ENCODE measurements at regions not wholly inside any gene's neighbourhood (a gene's known extent, or its start where the extent isn't known, plus 50 kb on each side); places are given as distances from the start of the nearest gene placed in this dataset.

- no peaks in the 10 kb centered on the region for H3K36me3 Mint-ChIP-seq
- no peak for ATAC-seq
- H3K4me3 Mint-ChIP-seq = no peak overlapping the region
- no peaks in the 10 kb centered on the region for H3K9me3 Mint-ChIP-seq
- CTCF ChIA-PET = no interaction called here
- no peak overlapping the region for H3K27ac Mint-ChIP-seq
- POLR2A ChIA-PET = no interaction called here
- peaks cover 24% of the 10 kb centered on the region for H3K4me1 Mint-ChIP-seq
- TF ChIP-seq CREB1 (CRISPR knock-in tag; IDR thresholded peaks at IDR 0.05) (no peak), FOXJ3 (CRISPR knock-in tag; IDR thresholded peaks at IDR 0.05; ENCODE audit: borderline replicate concordance) (no peak), JAZF1 (CRISPR knock-in tag; IDR thresholded peaks at IDR 0.05) (no peak), ESRRA (CRISPR knock-in tag; IDR thresholded peaks at IDR 0.05; ENCODE audit: borderline replicate concordance) (no peak), ZNF396 (CRISPR knock-in tag; IDR thresholded peaks at IDR 0.05; ENCODE audit: borderline replicate concordance) (no peak), ZNF219 (CRISPR knock-in tag; IDR thresholded peaks at IDR 0.05; ENCODE audit: borderline replicate concordance) (no peak), STAT6 (CRISPR knock-in tag; conservative IDR thresholded peaks at IDR 0.05; ENCODE audit: low read depth) (no peak), ZNF281 (CRISPR knock-in tag; IDR thresholded peaks at IDR 0.05) (no peak), ZNF263 (CRISPR knock-in tag; IDR thresholded peaks at IDR 0.05; ENCODE audit: low read depth) (no peak), SP1 (CRISPR knock-in tag; conservative IDR thresholded peaks at IDR 0.05) (no peak), TP53 (CRISPR knock-in tag; IDR thresholded peaks at IDR 0.05) (no peak), TEAD4 (CRISPR knock-in tag; IDR thresholded peaks at IDR 0.05) (no peak), NR2C2 (CRISPR knock-in tag; IDR thresholded peaks at IDR 0.05) (no peak), ELF4 (CRISPR knock-in tag; IDR thresholded peaks at IDR 0.05; ENCODE audit: low read depth) (no peak), MXD4 (CRISPR knock-in tag; IDR thresholded peaks at IDR 0.05; ENCODE audit: borderline replicate concordance) (no peak), MAX (CRISPR knock-in tag; IDR thresholded peaks at IDR 0.05) (no peak), NFE2L1 (CRISPR knock-in tag; IDR thresholded peaks at IDR 0.05) (no peak)
- TF ChIP-seq, protein P1, sequence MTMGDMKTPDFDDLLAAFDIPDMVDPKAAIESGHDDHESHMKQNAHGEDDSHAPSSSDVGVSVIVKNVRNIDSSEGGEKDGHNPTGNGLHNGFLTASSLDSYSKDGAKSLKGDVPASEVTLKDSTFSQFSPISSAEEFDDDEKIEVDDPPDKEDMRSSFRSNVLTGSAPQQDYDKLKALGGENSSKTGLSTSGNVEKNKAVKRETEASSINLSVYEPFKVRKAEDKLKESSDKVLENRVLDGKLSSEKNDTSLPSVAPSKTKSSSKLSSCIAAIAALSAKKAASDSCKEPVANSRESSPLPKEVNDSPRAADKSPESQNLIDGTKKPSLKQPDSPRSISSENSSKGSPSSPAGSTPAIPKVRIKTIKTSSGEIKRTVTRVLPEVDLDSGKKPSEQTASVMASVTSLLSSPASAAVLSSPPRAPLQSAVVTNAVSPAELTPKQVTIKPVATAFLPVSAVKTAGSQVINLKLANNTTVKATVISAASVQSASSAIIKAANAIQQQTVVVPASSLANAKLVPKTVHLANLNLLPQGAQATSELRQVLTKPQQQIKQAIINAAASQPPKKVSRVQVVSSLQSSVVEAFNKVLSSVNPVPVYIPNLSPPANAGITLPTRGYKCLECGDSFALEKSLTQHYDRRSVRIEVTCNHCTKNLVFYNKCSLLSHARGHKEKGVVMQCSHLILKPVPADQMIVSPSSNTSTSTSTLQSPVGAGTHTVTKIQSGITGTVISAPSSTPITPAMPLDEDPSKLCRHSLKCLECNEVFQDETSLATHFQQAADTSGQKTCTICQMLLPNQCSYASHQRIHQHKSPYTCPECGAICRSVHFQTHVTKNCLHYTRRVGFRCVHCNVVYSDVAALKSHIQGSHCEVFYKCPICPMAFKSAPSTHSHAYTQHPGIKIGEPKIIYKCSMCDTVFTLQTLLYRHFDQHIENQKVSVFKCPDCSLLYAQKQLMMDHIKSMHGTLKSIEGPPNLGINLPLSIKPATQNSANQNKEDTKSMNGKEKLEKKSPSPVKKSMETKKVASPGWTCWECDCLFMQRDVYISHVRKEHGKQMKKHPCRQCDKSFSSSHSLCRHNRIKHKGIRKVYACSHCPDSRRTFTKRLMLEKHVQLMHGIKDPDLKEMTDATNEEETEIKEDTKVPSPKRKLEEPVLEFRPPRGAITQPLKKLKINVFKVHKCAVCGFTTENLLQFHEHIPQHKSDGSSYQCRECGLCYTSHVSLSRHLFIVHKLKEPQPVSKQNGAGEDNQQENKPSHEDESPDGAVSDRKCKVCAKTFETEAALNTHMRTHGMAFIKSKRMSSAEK (CRISPR knock-in tag; IDR thresholded peaks at IDR 0.05; ENCODE audit: borderline replicate concordance) = no peak
- no peak for DNase-seq (ENCODE audit: low spot score)
- no peaks in the 10 kb centered on the region for H3K27me3 Mint-ChIP-seq (ENCODE audit: low read depth)
These were observed 50.1 kb upstream of the FREM2 start for GRCh38 chr13:38636761-38637160.
